Progenitor cell of endocrine pancreas (in vitro differentiated cells): ENCODE measurements at regions not wholly inside any gene's neighbourhood (a gene's known extent, or its start where the extent isn't known, plus 50 kb on each side); places are given as distances from the start of the nearest gene placed in this dataset.

ENCODE experiments used
- DNase-seq: peaks from one replicate; pipeline ENCODE4 v3.0.0; 2021; ENCODE audit warnings: low spot score; ENCODE audit not compliant: unreplicated experiment
- H3K27ac Mint-ChIP-seq: 2 replicates; pipeline ENCODE4 v1.8.0; 2021; ENCODE audit warnings: mild to moderate bottlenecking, moderate library complexity, mixed read lengths
- H3K27me3 Mint-ChIP-seq: 2 replicates; pipeline ENCODE4 v1.8.0; 2021; ENCODE audit warnings: mixed read lengths
- H3K36me3 Mint-ChIP-seq: 2 replicates; pipeline ENCODE4 v1.8.0; 2022; ENCODE audit warnings: mixed read lengths; ENCODE audit not compliant: insufficient read depth
- H3K4me1 Mint-ChIP-seq: 2 replicates; pipeline ENCODE4 v1.8.0; 2021; ENCODE audit warnings: low read depth, mixed read lengths
- H3K4me3 Mint-ChIP-seq: 2 replicates; pipeline ENCODE4 v1.8.0; 2021; ENCODE audit warnings: low read depth, mild to moderate bottlenecking, moderate library complexity, mixed read lengths
- H3K9me3 Mint-ChIP-seq: 2 replicates; pipeline ENCODE4 v1.8.0; 2021; ENCODE audit warnings: low read depth, mixed read lengths
- CTCF ChIP-seq: fragments of 200-600 bp; sonication (generic); IDR thresholded peaks from one replicate; pipeline ENCODE4 v1.5.0; 2021; ENCODE audit warnings: antibody characterized with exemption, mild to moderate bottlenecking; ENCODE audit not compliant: unreplicated experiment

- Mint-ChIP-seq H3K4me3 (no peak overlapping the region), H3K9me3 (no peaks in the 10 kb centered on the region), H3K36me3 (no peaks in the 10 kb centered on the region), H3K27me3 (peaks cover 8% of the 10 kb centered on the region), H3K27ac (no peak overlapping the region), H3K4me1 (peaks cover 10% of the 10 kb centered on the region)
- DNase-seq, result no peak
- no peak for TF ChIP-seq CTCF
Measured at GRCh38 chr5:174247301-174247700, 201.8 kb downstream of the NSG2 start.

GRCh38 chr5:174251305-174252000 lies 205.9 kb downstream of the NSG2 start:
- H3K27me3 Mint-ChIP-seq, result peaks cover 5% of the 10 kb centered on the region
- no peaks in the 10 kb centered on the region for H3K36me3 Mint-ChIP-seq
- TF ChIP-seq CTCF, result no peak
- peaks cover 10% of the 10 kb centered on the region for H3K4me1 Mint-ChIP-seq
- no peak for DNase-seq
- H3K27ac Mint-ChIP-seq, result no peak overlapping the region
- no peak overlapping the region for H3K4me3 Mint-ChIP-seq
- H3K9me3 Mint-ChIP-seq, result no peaks in the 10 kb centered on the region

- DNase-seq, result no peak
- Mint-ChIP-seq H3K4me1 (peaks cover 10% of the 10 kb centered on the region), H3K27me3 (peaks cover 5% of the 10 kb centered on the region), H3K27ac (no peak overlapping the region), H3K4me3 (no peak overlapping the region), H3K36me3 (no peaks in the 10 kb centered on the region), H3K9me3 (no peaks in the 10 kb centered on the region)
- TF ChIP-seq CTCF, result no peak
Measured at GRCh38 chr5:174252121-174252520, 206.6 kb downstream of the NSG2 start.

GRCh38 chr5:174259696-174260420 lies 214.4 kb downstream of the NSG2 start:
- Mint-ChIP-seq H3K4me3 (no peak overlapping the region), H3K9me3 (no peaks in the 10 kb centered on the region), H3K4me1 (no peaks in the 10 kb centered on the region), H3K27ac (no peak overlapping the region), H3K27me3 (peaks cover 10% of the 10 kb centered on the region), H3K36me3 (no peaks in the 10 kb centered on the region)
- no peak for TF ChIP-seq CTCF
- DNase-seq, result no peak

- Mint-ChIP-seq H3K4me3 (no peak overlapping the region), H3K36me3 (no peaks in the 10 kb centered on the region), H3K9me3 (peaks cover 8% of the 10 kb centered on the region), H3K4me1 (no peaks in the 10 kb centered on the region), H3K27me3 (no peaks in the 10 kb centered on the region), H3K27ac (no peak overlapping the region)
- no peak for TF ChIP-seq CTCF
- no peak for DNase-seq
Measured at GRCh38 chr5:174271316-174271715, 225.8 kb downstream of the NSG2 start.
